GM23338 (cell line): ENCODE measurements at regions not wholly inside any gene's neighbourhood (a gene's known extent, or its start where the extent isn't known, plus 50 kb on each side); places are given as distances from the start of the nearest gene placed in this dataset.

Experiments
- ATAC-seq: fragments of 200-7000 bp; cut with Tn5 transposase; 3 replicates; pipeline ENCODE4 v1.9.1; 2020
- DNase-seq: peaks from one replicate; pipeline ENCODE4 v3.0.0-alpha.2; 2015; ENCODE audit warnings: low spot score
- H2AFZ ChIP-seq: fragments of 200-600 bp; sonication (generic); 2 replicates; pipeline ENCODE4 v1.8.0; 2016; ENCODE audit warnings: antibody characterized with exemption, mild to moderate bottlenecking, moderate library complexity
- H3F3A ChIP-seq: fragments of 200-600 bp; sonication (generic); replicated peaks from 2 replicates; pipeline ENCODE4 v1.8.0; 2017; ENCODE audit warnings: antibody characterized with exemption, mixed run types, low read depth
- H3K27ac ChIP-seq: fragments of 200-600 bp; sonication (generic); 2 replicates; pipeline ENCODE4 v1.6.1; 2016; ENCODE audit warnings: low read depth
- H3K27me3 ChIP-seq: fragments of 200-600 bp; sonication (generic); 2 replicates; pipeline ENCODE4 v1.8.0; 2016; ENCODE audit warnings: mild to moderate bottlenecking, mixed run types, moderate library complexity; ENCODE audit not compliant: insufficient read depth
- H3K36me3 ChIP-seq: fragments of 200-600 bp; sonication (generic); 2 replicates; pipeline ENCODE4 v1.8.0; 2016; ENCODE audit warnings: mild to moderate bottlenecking; ENCODE audit not compliant: insufficient read depth
- H3K4me1 ChIP-seq: fragments of 200-600 bp; sonication (generic); 2 replicates; pipeline ENCODE4 v1.8.0; 2016; ENCODE audit warnings: mild to moderate bottlenecking, moderate library complexity; ENCODE audit not compliant: insufficient read depth
- H3K4me2 ChIP-seq: fragments of 200-600 bp; sonication (generic); 2 replicates; pipeline ENCODE4 v1.7.1; 2017; ENCODE audit warnings: mixed run types
- H3K4me3 ChIP-seq: fragments of 200-600 bp; sonication (generic); 2 replicates; pipeline ENCODE4 v1.6.1; 2016; ENCODE audit warnings: mixed run types
- H3K79me2 ChIP-seq: fragments of 200-600 bp; sonication (generic); replicated peaks from 2 replicates; pipeline ENCODE4 v1.8.0; 2017; ENCODE audit warnings: mild to moderate bottlenecking; ENCODE audit not compliant: insufficient read depth
- H3K9me2 ChIP-seq: fragments of 200-600 bp; sonication (generic); 2 replicates; pipeline ENCODE4 v1.8.0; 2017; ENCODE audit not compliant: insufficient read depth
- H4K20me1 ChIP-seq: fragments of 200-600 bp; sonication (generic); replicated peaks from 2 replicates; pipeline ENCODE4 v1.8.0; 2017; ENCODE audit warnings: mild to moderate bottlenecking; ENCODE audit not compliant: insufficient read depth
- H3K27ac Mint-ChIP-seq: 2 replicates; pipeline ENCODE4 v1.8.0; 2020; ENCODE audit warnings: inconsistent platforms, mild to moderate bottlenecking, moderate library complexity, mixed read lengths
- H3K27me3 Mint-ChIP-seq: 3 replicates; pipeline ENCODE4 v1.8.0; 2022; ENCODE audit warnings: low read depth, mild to moderate bottlenecking, moderate library complexity, mixed read lengths, inconsistent platforms; ENCODE audit not compliant: insufficient read depth, poor library complexity
- H3K36me3 Mint-ChIP-seq: 3 replicates; pipeline ENCODE4 v1.8.0; 2021; ENCODE audit warnings: low read depth, mild to moderate bottlenecking, inconsistent platforms, moderate library complexity, mixed read lengths
- H3K4me1 Mint-ChIP-seq: 3 replicates; pipeline ENCODE4 v1.8.0; 2020; ENCODE audit warnings: mild to moderate bottlenecking, inconsistent platforms, mixed read lengths
- H3K4me3 Mint-ChIP-seq: 3 replicates; pipeline ENCODE4 v1.8.0; 2021; ENCODE audit warnings: moderate library complexity, mild to moderate bottlenecking, inconsistent platforms, mixed read lengths
- H3K9me3 Mint-ChIP-seq: 3 replicates; pipeline ENCODE4 v1.8.0; 2020; ENCODE audit warnings: moderate library complexity, mild to moderate bottlenecking, inconsistent platforms, mixed read lengths
- CREB1 ChIP-seq: fragments of 250-450 bp; sonication (Bioruptor Pico); IDR thresholded peaks from 2 replicates; pipeline ENCODE4 v1.5.0; 2020; ENCODE audit warnings: low read depth, mild to moderate bottlenecking, moderate library complexity
- CTCF ChIP-seq, 2 experiments: fragments of 200-600 bp in 1 of 2; sonication (generic) in 1 of 2; conservative IDR thresholded peaks; 2 replicates each; pipeline versions ENCODE4 v1.5.1 to v1.6.1; 2016 to 2017; ENCODE audit warnings: antibody characterized with exemption in 2 of 2, low read depth in 2 of 2, mild to moderate bottlenecking in 2 of 2, moderate library complexity in 1 of 2
- EZH2 ChIP-seq: fragments of 200-600 bp; sonication (generic); IDR thresholded peaks from one replicate; pipeline ENCODE4 v1.8.0; 2017; ENCODE audit warnings: antibody characterized with exemption, mild to moderate bottlenecking, low read depth; ENCODE audit not compliant: unreplicated experiment
- EZH2phosphoT487 ChIP-seq: fragments of 200-600 bp; sonication (generic); IDR thresholded peaks from one replicate; pipeline ENCODE4 v1.8.1; 2018; ENCODE audit warnings: antibody characterized with exemption; ENCODE audit not compliant: unreplicated experiment
- NANOG ChIP-seq: IDR thresholded peaks from 2 replicates; pipeline ENCODE4 v1.6.1; 2016; ENCODE audit warnings: antibody characterized with exemption, borderline replicate concordance
- POLR2AphosphoS5 ChIP-seq: IDR thresholded peaks from 2 replicates; pipeline ENCODE4 v1.6.1; 2016; ENCODE audit warnings: antibody characterized with exemption, low read depth
- REST ChIP-seq: IDR thresholded peaks from one replicate; pipeline ENCODE4 v1.6.1; 2018; ENCODE audit warnings: antibody characterized with exemption; ENCODE audit not compliant: unreplicated experiment
- ZNF114 ChIP-seq: fragments of 250-450 bp; sonication (Bioruptor Pico); IDR thresholded peaks from 2 replicates; pipeline ENCODE4 v1.5.0; 2020; ENCODE audit warnings: mild to moderate bottlenecking, moderate library complexity
- ZNF462 ChIP-seq: fragments of 250-450 bp; sonication (Bioruptor Pico); IDR thresholded peaks from 2 replicates; pipeline ENCODE4 v1.5.0; 2020; ENCODE audit warnings: mild to moderate bottlenecking, moderate library complexity

- peak; percentile 57; the same call in 1 of the 2 replicates for TF ChIP-seq ZNF462 (CRISPR knock-in tag)
Measured at GRCh38 chr14:34322940-34323418, 139.1 kb downstream of the SPTSSA start (continued).

- Histone ChIP-seq H3K36me3 (no peaks in the 10 kb centered on the region), H3K79me2 (no peaks in the 10 kb centered on the region), H2AFZ (no peak overlapping the region), H3K4me1 (no peaks in the 10 kb centered on the region), H3K4me3 (no peak overlapping the region), H3K4me2 (no peak overlapping the region), H3K27ac (no peak overlapping the region), H3K27me3 (no peaks in the 10 kb centered on the region), H4K20me1 (no peaks in the 10 kb centered on the region), H3F3A (no peaks in the 10 kb centered on the region), H3K9me2 (no peaks in the 10 kb centered on the region)
- no peak for TF ChIP-seq EZH2phosphoT487
- TF ChIP-seq CREB1 (CRISPR knock-in tag) = no peak
- no peak for TF ChIP-seq EZH2
- no peak for TF ChIP-seq NANOG
- no peaks in the 10 kb centered on the region for H3K4me1 Mint-ChIP-seq
- ATAC-seq (no peak), DNase-seq (no peak)
- no peak overlapping the region for H3K4me3 Mint-ChIP-seq
- H3K9me3 Mint-ChIP-seq = no peaks in the 10 kb centered on the region
- H3K27ac Mint-ChIP-seq = no peak overlapping the region
- no peaks in the 10 kb centered on the region for H3K27me3 Mint-ChIP-seq
- H3K36me3 Mint-ChIP-seq = no peaks in the 10 kb centered on the region
Measured at GRCh38 chr14:34319140-34319539, 142.9 kb downstream of the SPTSSA start.

- no peak overlapping the region for H3K4me2 ChIP-seq
- H3K79me2 ChIP-seq = no peaks in the 10 kb centered on the region
- no peaks in the 10 kb centered on the region for H3K36me3 Mint-ChIP-seq
- ATAC-seq (no peak), DNase-seq (no peak)
- no peaks in the 10 kb centered on the region for H3K4me1 Mint-ChIP-seq
- no peaks in the 10 kb centered on the region for H3K27me3 ChIP-seq
- H3K36me3 ChIP-seq = no peaks in the 10 kb centered on the region
- H3K4me3 ChIP-seq = no peak overlapping the region
- no peaks in the 10 kb centered on the region for H3F3A ChIP-seq
- H3K27ac Mint-ChIP-seq = no peak overlapping the region
- no peaks in the 10 kb centered on the region for H3K9me2 ChIP-seq
- no peak overlapping the region for H3K27ac ChIP-seq
- no peaks in the 10 kb centered on the region for H3K27me3 Mint-ChIP-seq
- no peak overlapping the region for H3K4me3 Mint-ChIP-seq
- H3K4me1 ChIP-seq = no peaks in the 10 kb centered on the region
- no peaks in the 10 kb centered on the region for H4K20me1 ChIP-seq
- H3K9me3 Mint-ChIP-seq = no peaks in the 10 kb centered on the region
- no peak overlapping the region for H2AFZ ChIP-seq
- TF ChIP-seq POLR2AphosphoS5 (no peak), ZNF114 (no peak), EZH2 (no peak), NANOG (no peak), REST (no peak), EZH2phosphoT487 (no peak), CTCF (conservative IDR thresholded peaks at IDR 0.05; ENCODE audit: low read depth in 2 of 2) (no peak)
Measured at GRCh38 chr14:34318014-34318413, 144.0 kb downstream of the SPTSSA start.
